Astrocyte (in vitro differentiated cells and primary cell): ENCODE measurements at regions not wholly inside any gene's neighbourhood (a gene's known extent, or its start where the extent isn't known, plus 50 kb on each side); places are given as distances from the start of the nearest gene placed in this dataset.
A peak's percentile ranks its signal among the peaks of the same experiment; 100 is the strongest.

ENCODE experiments used
- DNase-seq: peaks from one replicate; pipeline ENCODE4 v3.0.0-alpha.2; 2010; ENCODE audit warnings: low read depth
- FAIRE-seq: peaks from 2 replicates; lab custom pipeline; 2011; peaks lifted over from hg19 to GRCh38; lab: Jason Lieb, UNC
- H2AFZ ChIP-seq: 2 replicates; pipeline ENCODE4 v1.6.0; 2012; ENCODE audit warnings: low read depth, low read length, inconsistent platforms
- H3K27ac ChIP-seq: 2 replicates; pipeline ENCODE4 v1.5.1; 2011; ENCODE audit warnings: low read depth, low read length, inconsistent platforms
- H3K27me3 ChIP-seq: 2 replicates; pipeline ENCODE4 v1.6.0; 2011; ENCODE audit warnings: low read length, inconsistent platforms; ENCODE audit not compliant: insufficient read depth
- H3K36me3 ChIP-seq: 2 replicates; pipeline ENCODE4 v1.5.1; 2011; ENCODE audit warnings: low read length, inconsistent platforms; ENCODE audit not compliant: insufficient read depth
- H3K4me1 ChIP-seq: 2 replicates; pipeline ENCODE4 v1.5.1; 2011; ENCODE audit warnings: low read length, inconsistent platforms; ENCODE audit not compliant: insufficient read depth
- H3K4me2 ChIP-seq: 2 replicates; pipeline ENCODE4 v1.6.0; 2012; ENCODE audit warnings: low read length, inconsistent platforms
- H3K4me3 ChIP-seq: 2 replicates; pipeline ENCODE4 v1.5.1; 2011; ENCODE audit warnings: low read depth, mild to moderate bottlenecking, low read length, inconsistent platforms; ENCODE audit not compliant: insufficient read depth
- H3K79me2 ChIP-seq: 2 replicates; pipeline ENCODE4 v1.6.0; 2012; ENCODE audit warnings: mild to moderate bottlenecking, low read length, inconsistent platforms; ENCODE audit not compliant: insufficient read depth
- H3K9ac ChIP-seq: 2 replicates; pipeline ENCODE4 v1.6.0; 2012; ENCODE audit warnings: mild to moderate bottlenecking, low read length, inconsistent platforms
- H3K9me3 ChIP-seq: 2 replicates; pipeline ENCODE4 v1.5.1; 2012; ENCODE audit warnings: low read depth, mild to moderate bottlenecking, low read length, inconsistent platforms; ENCODE audit not compliant: insufficient read depth
- H4K20me1 ChIP-seq: 2 replicates; pipeline ENCODE4 v1.6.0; 2012; ENCODE audit warnings: low read length, inconsistent platforms; ENCODE audit not compliant: insufficient read depth
- H3K27ac Mint-ChIP-seq: one replicate; pipeline ENCODE4 v1.8.0; 2021; ENCODE audit warnings: mild to moderate bottlenecking, mixed read lengths; ENCODE audit not compliant: unreplicated experiment
- H3K27me3 Mint-ChIP-seq: one replicate; pipeline ENCODE4 v1.8.0; 2021; ENCODE audit warnings: low read depth, mixed read lengths; ENCODE audit not compliant: unreplicated experiment
- H3K36me3 Mint-ChIP-seq: one replicate; pipeline ENCODE4 v1.8.0; 2021; ENCODE audit warnings: low read depth, mixed read lengths; ENCODE audit not compliant: unreplicated experiment
- H3K4me1 Mint-ChIP-seq: one replicate; pipeline ENCODE4 v1.8.0; 2021; ENCODE audit warnings: low read depth, mixed read lengths; ENCODE audit not compliant: unreplicated experiment
- H3K4me3 Mint-ChIP-seq: one replicate; pipeline ENCODE4 v1.8.0; 2021; ENCODE audit warnings: mild to moderate bottlenecking, moderate library complexity, mixed read lengths; ENCODE audit not compliant: unreplicated experiment
- H3K9me3 Mint-ChIP-seq: one replicate; pipeline ENCODE4 v1.8.0; 2021; ENCODE audit warnings: mild to moderate bottlenecking, mixed read lengths; ENCODE audit not compliant: unreplicated experiment
- CTCF ChIP-seq: IDR thresholded peaks from 2 replicates; pipeline ENCODE4 v1.5.1; 2011; ENCODE audit warnings: low read depth, mild to moderate bottlenecking, inconsistent platforms, low read length, moderate library complexity; ENCODE audit not compliant: insufficient read depth
- EZH2 ChIP-seq: IDR thresholded peaks from 2 replicates; pipeline ENCODE4 v1.6.1; 2012; ENCODE audit warnings: mild to moderate bottlenecking, low read length, inconsistent platforms; ENCODE audit not compliant: insufficient read depth

GRCh38 chr3:194079702-194080172, 56.2 kb upstream of the HES1 start:
- peaks cover 86% of the 10 kb centered on the region for H3K27me3 Mint-ChIP-seq
- H3K36me3 Mint-ChIP-seq, result peaks cover 4% of the 10 kb centered on the region
- Histone ChIP-seq H3K79me2 (no peaks in the 10 kb centered on the region), H3K27me3 (peaks cover 21% of the 10 kb centered on the region), H2AFZ (no peak overlapping the region), H3K9me3 (no peaks in the 10 kb centered on the region), H3K4me3 (no peak overlapping the region), H3K4me2 (no peak overlapping the region), H3K36me3 (no peaks in the 10 kb centered on the region), H3K4me1 (peaks cover 12% of the 10 kb centered on the region), H3K9ac (no peak overlapping the region), H4K20me1 (no peaks in the 10 kb centered on the region), H3K27ac (no peak overlapping the region)
- peaks cover 15% of the 10 kb centered on the region for H3K4me1 Mint-ChIP-seq
- peaks cover 10% of the 10 kb centered on the region for H3K9me3 Mint-ChIP-seq
- no peak overlapping the region for H3K4me3 Mint-ChIP-seq
- FAIRE-seq, result no peak
- no peak overlapping the region for H3K27ac Mint-ChIP-seq
- no peak for TF ChIP-seq CTCF
- no peak for TF ChIP-seq EZH2
- no peak for DNase-seq

GRCh38 chr3:194080436-194080835, 55.5 kb upstream of the HES1 start:
- Histone ChIP-seq H3K4me2 (no peak overlapping the region), H2AFZ (no peak overlapping the region), H3K4me3 (no peak overlapping the region), H3K27me3 (peaks cover 21% of the 10 kb centered on the region), H3K9me3 (no peaks in the 10 kb centered on the region), H3K9ac (no peak overlapping the region), H3K27ac (no peak overlapping the region), H4K20me1 (no peaks in the 10 kb centered on the region), H3K4me1 (peaks cover 12% of the 10 kb centered on the region), H3K36me3 (no peaks in the 10 kb centered on the region), H3K79me2 (no peaks in the 10 kb centered on the region)
- FAIRE-seq, result no peak
- Mint-ChIP-seq H3K27me3 (peaks cover 86% of the 10 kb centered on the region), H3K27ac (no peak overlapping the region), H3K36me3 (peaks cover 4% of the 10 kb centered on the region), H3K4me1 (peaks cover 12% of the 10 kb centered on the region), H3K4me3 (no peak overlapping the region), H3K9me3 (peaks cover 7% of the 10 kb centered on the region)
- no peak for TF ChIP-seq CTCF
- TF ChIP-seq EZH2, result no peak
- DNase-seq, result peak; percentile 36

GRCh38 chr3:194080913-194081800, 54.8 kb upstream of the HES1 start:
- no peak overlapping the region for H3K4me3 ChIP-seq
- H3K27ac ChIP-seq, result no peak overlapping the region
- peaks cover 21% of the 10 kb centered on the region for H3K27me3 ChIP-seq
- no peak overlapping the region for H3K4me3 Mint-ChIP-seq
- H3K9ac ChIP-seq, result no peak overlapping the region
- no peak overlapping the region for H3K27ac Mint-ChIP-seq
- no peak for FAIRE-seq
- peaks cover 4% of the 10 kb centered on the region for H3K36me3 Mint-ChIP-seq
- no peak overlapping the region for H2AFZ ChIP-seq
- no peaks in the 10 kb centered on the region for H3K36me3 ChIP-seq
- H3K4me2 ChIP-seq, result no peak overlapping the region
- H3K4me1 Mint-ChIP-seq, result peaks cover 12% of the 10 kb centered on the region
- DNase-seq, result no peak
- peaks cover 84% of the 10 kb centered on the region for H3K27me3 Mint-ChIP-seq
- H3K79me2 ChIP-seq, result no peaks in the 10 kb centered on the region
- peaks cover 15% of the 10 kb centered on the region for H3K4me1 ChIP-seq
- H3K9me3 Mint-ChIP-seq, result peaks cover 7% of the 10 kb centered on the region
- TF ChIP-seq EZH2 (no peak), CTCF (no peak)
- H3K9me3 ChIP-seq, result no peaks in the 10 kb centered on the region
- H4K20me1 ChIP-seq, result no peaks in the 10 kb centered on the region
